H9 (cell line): ENCODE measurements at regions not wholly inside any gene's neighbourhood (a gene's known extent, or its start where the extent isn't known, plus 50 kb on each side); places are given as distances from the start of the nearest gene placed in this dataset.

ENCODE experiments used
- DNase-seq: peaks from one replicate; pipeline ENCODE4 v3.0.0-alpha.2; 2017
- H2AFZ ChIP-seq: one replicate; pipeline ENCODE4 v1.6.1; 2013; ENCODE audit warnings: mild to moderate bottlenecking, low read length, control low read depth, moderate library complexity
- H2AK5ac ChIP-seq: 2 replicates; pipeline ENCODE4 v1.6.1; 2013; ENCODE audit warnings: low read length, control low read depth, mixed read lengths; ENCODE audit not compliant: insufficient read length
- H2BK120ac ChIP-seq: one replicate; pipeline ENCODE4 v1.6.1; 2013; ENCODE audit warnings: low read depth, mild to moderate bottlenecking, low read length, control low read depth, inconsistent platforms; ENCODE audit not compliant: poor library complexity, severe bottlenecking
- H2BK12ac ChIP-seq: 2 replicates; pipeline ENCODE4 v1.6.1; 2013; ENCODE audit warnings: low read length, control low read depth, mixed read lengths, low read depth; ENCODE audit not compliant: insufficient read length
- H2BK15ac ChIP-seq: 2 replicates; pipeline ENCODE4 v1.6.1; 2013; ENCODE audit warnings: low read depth, low read length, control low read depth
- H2BK20ac ChIP-seq: one replicate; pipeline ENCODE4 v1.6.1; 2013; ENCODE audit warnings: low read depth, mild to moderate bottlenecking, low read length, control low read depth, inconsistent platforms; ENCODE audit not compliant: poor library complexity, severe bottlenecking
- H2BK5ac ChIP-seq: 2 replicates; pipeline ENCODE4 v1.6.1; 2013; ENCODE audit warnings: low read length, control low read depth, mixed read lengths; ENCODE audit not compliant: insufficient read length
- H3K14ac ChIP-seq: 2 replicates; pipeline ENCODE4 v1.6.1; 2013; ENCODE audit warnings: low read length, control low read depth; ENCODE audit not compliant: insufficient read depth
- H3K18ac ChIP-seq: 2 replicates; pipeline ENCODE4 v1.6.1; 2013; ENCODE audit warnings: low read depth, mild to moderate bottlenecking, mixed read lengths, low read length, control low read depth; ENCODE audit not compliant: insufficient read length
- H3K23ac ChIP-seq: 2 replicates; pipeline ENCODE4 v1.6.1; 2013; ENCODE audit warnings: low read length, control low read depth, mixed read lengths, low read depth; ENCODE audit not compliant: insufficient read length
- H3K23me2 ChIP-seq: 2 replicates; pipeline ENCODE4 v1.6.1; 2013; ENCODE audit warnings: low read depth, mild to moderate bottlenecking, mixed read lengths, low read length, control low read depth; ENCODE audit not compliant: insufficient read length, poor library complexity, severe bottlenecking
- H3K27ac ChIP-seq: 2 replicates; pipeline ENCODE4 v1.5.1; 2013; ENCODE audit warnings: low read length, control low read depth, mixed read lengths, low read depth; ENCODE audit not compliant: insufficient read length
- H3K27me3 ChIP-seq: 2 replicates; pipeline ENCODE4 v1.6.1; 2013; ENCODE audit warnings: low read length, control low read depth, inconsistent platforms; ENCODE audit not compliant: insufficient read depth
- H3K4ac ChIP-seq: 2 replicates; pipeline ENCODE4 v1.6.1; 2013; ENCODE audit warnings: low read depth, mild to moderate bottlenecking, control low read depth, inconsistent platforms, low read length, moderate library complexity
- H3K4me1 ChIP-seq: 2 replicates; pipeline ENCODE4 v1.6.1; 2013; ENCODE audit warnings: low read length, control low read depth, inconsistent platforms; ENCODE audit not compliant: insufficient read depth
- H3K4me2 ChIP-seq: 2 replicates; pipeline ENCODE4 v1.6.1; 2013; ENCODE audit warnings: low read length, control low read depth, mixed read lengths; ENCODE audit not compliant: insufficient read length, insufficient read depth
- H3K56ac ChIP-seq: 2 replicates; pipeline ENCODE4 v1.6.1; 2013; ENCODE audit warnings: low read depth, mild to moderate bottlenecking, mixed read lengths, low read length, control low read depth; ENCODE audit not compliant: insufficient read length
- H3K79me1 ChIP-seq: 2 replicates; pipeline ENCODE4 v1.6.1; 2013; ENCODE audit warnings: low read depth, mild to moderate bottlenecking, moderate library complexity, low read length, control low read depth, inconsistent platforms; ENCODE audit not compliant: insufficient read depth, poor library complexity, severe bottlenecking
- H3K79me2 ChIP-seq: 2 replicates; pipeline ENCODE4 v1.6.1; 2013; ENCODE audit warnings: low read length, control low read depth, inconsistent platforms; ENCODE audit not compliant: insufficient read depth
- H3K9ac ChIP-seq: 2 replicates; pipeline ENCODE4 v1.6.1; 2013; ENCODE audit warnings: low read length, control low read depth, mixed read lengths; ENCODE audit not compliant: insufficient read length; ENCODE audit errors: extremely low read depth
- H3K9me3 ChIP-seq: one replicate; pipeline ENCODE4 v1.6.1; 2013; ENCODE audit warnings: low read depth, low read length, inconsistent platforms; ENCODE audit not compliant: control insufficient read depth
- H3T11ph ChIP-seq: one replicate; pipeline ENCODE4 v1.6.1; 2013; ENCODE audit warnings: mild to moderate bottlenecking, low read length, control low read depth, inconsistent platforms
- H4K20me1 ChIP-seq: one replicate; pipeline ENCODE4 v1.6.1; 2013; ENCODE audit not compliant: control insufficient read depth, insufficient read length, insufficient read depth
- H4K5ac ChIP-seq: 2 replicates; pipeline ENCODE4 v1.6.1; 2013; ENCODE audit warnings: low read depth, mild to moderate bottlenecking, mixed read lengths, low read length, control low read depth; ENCODE audit not compliant: insufficient read length
- H4K8ac ChIP-seq: replicated peaks from 2 replicates; pipeline ENCODE4 v1.6.1; 2013; ENCODE audit warnings: low read length, control low read depth, mixed read lengths, low read depth; ENCODE audit not compliant: insufficient read length
- H4K91ac ChIP-seq: 2 replicates; pipeline ENCODE4 v1.6.1; 2013; ENCODE audit warnings: low read depth, mild to moderate bottlenecking, moderate library complexity, mixed read lengths, low read length, control low read depth; ENCODE audit not compliant: insufficient read length
- H3K27ac Mint-ChIP-seq, 3 experiments: 2 replicates in 2 of 3; 3 replicates in 1 of 3; pipeline ENCODE4 v1.8.0; 2020 to 2021; ENCODE audit warnings: mixed read lengths in 3 of 3, mild to moderate bottlenecking in 1 of 3, moderate library complexity in 1 of 3
- H3K27me3 Mint-ChIP-seq: 2 replicates; pipeline ENCODE4 v1.8.0; 2021; ENCODE audit warnings: low read depth, mild to moderate bottlenecking, moderate library complexity, mixed read lengths
- H3K36me3 Mint-ChIP-seq, 3 experiments: 2 replicates in 2 of 3; 3 replicates in 1 of 3; pipeline ENCODE4 v1.8.0; 2020 to 2021; ENCODE audit warnings: low read depth in 3 of 3, mixed read lengths in 3 of 3; ENCODE audit not compliant: insufficient read depth in 1 of 3
- H3K4me1 Mint-ChIP-seq, 2 experiments: 2 replicates each; pipeline ENCODE4 v1.8.0; 2020; ENCODE audit warnings: mixed read lengths in 2 of 2
- H3K4me3 Mint-ChIP-seq, 2 experiments: 2 replicates in 1 of 2; 3 replicates in 1 of 2; pipeline ENCODE4 v1.8.0; 2020 to 2021; ENCODE audit warnings: mild to moderate bottlenecking in 2 of 2, mixed read lengths in 2 of 2, moderate library complexity in 1 of 2
- H3K9me3 Mint-ChIP-seq, 2 experiments: 2 replicates in 1 of 2; 3 replicates in 1 of 2; pipeline ENCODE4 v1.8.0; 2020; ENCODE audit warnings: mild to moderate bottlenecking in 2 of 2, mixed read lengths in 2 of 2, moderate library complexity in 1 of 2
- whole genome bisulfite sequencing: extraction: QIAGEN DNeasy Blood & Tissue Kit; methylation state at CpG from one replicate; pipeline ENCODE4 v1.1.7; 2013; ENCODE audit warnings: missing lambda C conversion rate, low lambda C conversion rate, mixed read lengths; ENCODE audit not compliant: insufficient read length; ENCODE audit errors: extremely low coverage; 5-methylcytosine and 5-hydroxymethylcytosine counted together
- TF ChIP-seq, protein P1 (sequence below): fragments of 200-600 bp; sonication (generic); conservative IDR thresholded peaks from 3 replicates; pipeline ENCODE4 v1.8.0; 2021; ENCODE audit warnings: antibody characterized with exemption, mild to moderate bottlenecking

DNA sequence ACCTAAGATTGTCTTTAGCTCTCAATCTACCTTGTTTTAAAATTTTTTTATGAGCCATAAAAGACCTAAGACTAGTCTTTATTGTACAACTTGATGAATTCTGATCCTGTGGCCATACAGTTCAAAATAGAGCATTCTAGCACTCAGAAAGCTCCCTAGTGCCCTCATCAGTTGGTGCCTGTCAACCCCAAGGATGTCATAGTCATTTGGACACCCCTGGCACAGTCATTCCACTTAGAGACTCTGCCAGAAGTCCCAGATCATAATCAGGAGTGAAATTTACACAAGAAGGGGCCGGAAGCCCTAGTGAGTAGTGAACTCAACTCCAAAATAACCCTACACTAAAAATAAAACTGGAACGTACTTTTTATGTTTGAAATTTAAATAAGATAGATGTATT is 80.0 kb upstream of the INSIG1 start:
- Histone ChIP-seq H3T11ph (no peak overlapping the region), H4K8ac (no peak overlapping the region), H2BK20ac (no peak overlapping the region), H2BK5ac (no peak overlapping the region), H4K91ac (no peak overlapping the region), H3K14ac (no peak overlapping the region), H2AFZ (no peak overlapping the region), H3K4ac (no peak overlapping the region), H3K79me1 (no peaks in the 10 kb centered on the region), H3K27me3 (no peaks in the 10 kb centered on the region), H3K4me2 (no peak overlapping the region), H3K4me1 (no peaks in the 10 kb centered on the region), H2BK120ac (no peak overlapping the region), H3K56ac (no peak overlapping the region), H2AK5ac (no peak overlapping the region), H4K5ac (no peak overlapping the region), H3K9ac (no peak overlapping the region), H3K79me2 (no peaks in the 10 kb centered on the region), H3K23ac (no peak overlapping the region), H2BK15ac (no peak overlapping the region), H3K27ac (no peak overlapping the region), H3K23me2 (no peaks in the 10 kb centered on the region), H3K9me3 (no peaks in the 10 kb centered on the region), H2BK12ac (no peak overlapping the region), H3K18ac (no peak overlapping the region), H4K20me1 (no peaks in the 10 kb centered on the region)
- H3K9me3 Mint-ChIP-seq = peaks cover 0 to 3% of the 10 kb centered on the region in 2 experiments; a peak in 1 of 5 replicates
- no peak overlapping the region for H3K4me3 Mint-ChIP-seq
- no peak for DNase-seq
- peaks cover 13 to 29% of the 10 kb centered on the region in 2 experiments for H3K4me1 Mint-ChIP-seq
- no CpG with 5 or more reads among the region's 2 CpGs for WGBS
- H3K27ac Mint-ChIP-seq = no peak overlapping the region
- H3K27me3 Mint-ChIP-seq = peaks cover 2% of the 10 kb centered on the region
- TF ChIP-seq, protein P1, sequence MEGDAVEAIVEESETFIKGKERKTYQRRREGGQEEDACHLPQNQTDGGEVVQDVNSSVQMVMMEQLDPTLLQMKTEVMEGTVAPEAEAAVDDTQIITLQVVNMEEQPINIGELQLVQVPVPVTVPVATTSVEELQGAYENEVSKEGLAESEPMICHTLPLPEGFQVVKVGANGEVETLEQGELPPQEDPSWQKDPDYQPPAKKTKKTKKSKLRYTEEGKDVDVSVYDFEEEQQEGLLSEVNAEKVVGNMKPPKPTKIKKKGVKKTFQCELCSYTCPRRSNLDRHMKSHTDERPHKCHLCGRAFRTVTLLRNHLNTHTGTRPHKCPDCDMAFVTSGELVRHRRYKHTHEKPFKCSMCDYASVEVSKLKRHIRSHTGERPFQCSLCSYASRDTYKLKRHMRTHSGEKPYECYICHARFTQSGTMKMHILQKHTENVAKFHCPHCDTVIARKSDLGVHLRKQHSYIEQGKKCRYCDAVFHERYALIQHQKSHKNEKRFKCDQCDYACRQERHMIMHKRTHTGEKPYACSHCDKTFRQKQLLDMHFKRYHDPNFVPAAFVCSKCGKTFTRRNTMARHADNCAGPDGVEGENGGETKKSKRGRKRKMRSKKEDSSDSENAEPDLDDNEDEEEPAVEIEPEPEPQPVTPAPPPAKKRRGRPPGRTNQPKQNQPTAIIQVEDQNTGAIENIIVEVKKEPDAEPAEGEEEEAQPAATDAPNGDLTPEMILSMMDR = no peak
- no peaks in the 10 kb centered on the region; a peak in 1 of 7 replicates for H3K36me3 Mint-ChIP-seq
